ENCODE measurements at regions not wholly inside any gene's neighbourhood (a gene's known extent, or its start where the extent isn't known, plus 50 kb on each side); places are given as distances from the start of the nearest gene placed in this dataset.

GRCh38 chr9:113793558-113793957 is 82.6 kb upstream of the ZNF618 start:
- H3K27me3 ChIP-seq (replicated peaks in 1 of 4; ENCODE audit: control insufficient read depth in 3 of 4, extremely low read depth in 1 of 4, insufficient read depth in 3 of 4, low read length in 3 of 4): no peaks in the 10 kb centered on the region
- no peak overlapping the region for H2BK120ac ChIP-seq (replicated peaks; ENCODE audit: low read depth, low read length)
- H4K8ac ChIP-seq (ENCODE audit: extremely low read depth, insufficient read depth, low read length): no peak overlapping the region
- no peak overlapping the region for H3K18ac ChIP-seq (ENCODE audit: extremely low read depth, low read length)
- no peak overlapping the region for H3K23ac ChIP-seq (ENCODE audit: insufficient read length)
- H2BK15ac ChIP-seq (ENCODE audit: low read length): no peak overlapping the region; the same call in 1 of the 2 replicates
- FAIRE-seq (no peak), DNase-seq (ENCODE audit: low read depth in 1 of 2, low spot score in 2 of 2) (no peak)
- no peak overlapping the region for H3K9ac ChIP-seq (replicated peaks in 1 of 4; ENCODE audit: extremely low read depth in 1 of 4, low read depth in 3 of 4, low read length in 3 of 4)
- CTCF ChIA-PET (ENCODE audit: partially characterized antibody): interaction anchor here (0.5 to 1.3 kb wide), 5 partner anchors 7 to 148 kb away, joined by 3 to 4 read pairs (median 3); no protein-coding TSS in a partner anchor
- no peak overlapping the region for H3K4me3 ChIP-seq (ENCODE audit: extremely low read depth in 1 of 4, insufficient read depth in 2 of 4, low read depth in 3 of 4, low read length in 4 of 4)
- 89% methylated on average over 9 of the region's 9 CpGs; no CpG with 5 or more reads in 1 of the 2 experiments for WGBS, 2 experiments (ENCODE audit: extremely low coverage in 1 of 2, insufficient coverage in 1 of 2, insufficient read length in 1 of 2, insufficient replicate concordance in 2 of 2, low coverage in 1 of 2, low lambda C conversion rate in 2 of 2, missing lambda C conversion rate in 1 of 2)
- H3K36me3 ChIP-seq (ENCODE audit: control insufficient read depth in 2 of 4, insufficient read depth in 4 of 4, low read length in 3 of 4): no peaks in the 10 kb centered on the region
- H4K91ac ChIP-seq (replicated peaks; ENCODE audit: insufficient read length, low read length): no peak overlapping the region
- no peak overlapping the region for H4K5ac ChIP-seq (ENCODE audit: insufficient read length, low read depth, low read length)
- H3K4ac ChIP-seq (replicated peaks; ENCODE audit: insufficient read length, low read depth, low read length): no peak overlapping the region
- H2BK20ac ChIP-seq (ENCODE audit: low read length): no peak overlapping the region
- H3K4me1 ChIP-seq (replicated peaks in 1 of 4; ENCODE audit: control insufficient read depth in 3 of 4, insufficient read depth in 4 of 4, low read length in 3 of 4): peaks cover 0 to 4% (median 0%) of the 10 kb centered on the region in 4 experiments; a peak in 2 of 7 replicates
- no peaks in the 10 kb centered on the region for H3K79me1 ChIP-seq (ENCODE audit: low read depth, low read length)
- no peak overlapping the region for H2AFZ ChIP-seq (ENCODE audit: low read length)
- H3K56ac ChIP-seq (replicated peaks; ENCODE audit: insufficient read length, low read depth, low read length): no peak overlapping the region
- no peak overlapping the region for H3K14ac ChIP-seq (ENCODE audit: insufficient read length)
- no peaks in the 10 kb centered on the region for H4K20me1 ChIP-seq (replicated peaks in 1 of 2; ENCODE audit: control insufficient read depth in 1 of 2, insufficient read depth in 2 of 2, low read length in 2 of 2)
- peaks cover 1% of the 10 kb centered on the region; the same call in 1 of the 2 replicates for H3K23me2 ChIP-seq (ENCODE audit: low read depth, low read length)
- H3K79me2 ChIP-seq (ENCODE audit: control insufficient read depth in 1 of 2, insufficient read depth in 2 of 2, low read length in 2 of 2): no peaks in the 10 kb centered on the region
- no peak overlapping the region for H2AK5ac ChIP-seq (ENCODE audit: low read depth, low read length)
- POLR2A ChIA-PET (ENCODE audit: partially characterized antibody): no interaction called here
- no peak overlapping the region for H2BK12ac ChIP-seq (ENCODE audit: low read depth, low read length)
- H2BK5ac ChIP-seq (ENCODE audit: low read depth, low read length): no peak overlapping the region
- no peak overlapping the region for H3K4me2 ChIP-seq (ENCODE audit: insufficient read depth in 1 of 2, low read depth in 2 of 2, low read length in 2 of 2)
- H3K9me3 ChIP-seq (ENCODE audit: insufficient read depth in 2 of 2, low read depth in 1 of 2, low read length in 1 of 2): no peaks in the 10 kb centered on the region
- H3K27ac ChIP-seq (ENCODE audit: low read depth, low read length): no peak overlapping the region
- TF ChIP-seq MAFK (IDR thresholded peaks at IDR 0.05; ENCODE audit: low read depth, low read length) (no peak), JUN (IDR thresholded peaks at IDR 0.05; ENCODE audit: low read depth, low read length) (no peak), CBX8 (IDR thresholded peaks at IDR 0.05; ENCODE audit: borderline replicate concordance, low read depth, low read length) (no peak), ASH2L (IDR thresholded peaks at IDR 0.05; ENCODE audit: low read length) (no peak), EGR1 (IDR thresholded peaks at IDR 0.05; ENCODE audit: borderline replicate concordance, low read depth, low read length) (no peak), SP2 (IDR thresholded peaks at IDR 0.05; ENCODE audit: low read length) (no peak), TAF1 (IDR thresholded peaks at IDR 0.05; ENCODE audit: low read depth, low read length) (no peak), POLR2A (IDR thresholded peaks at IDR 0.05; ENCODE audit: control extremely low read depth in 1 of 2, low read depth in 2 of 2, low read length in 2 of 2) (no peak)
- TF ChIP-seq, protein P1, sequence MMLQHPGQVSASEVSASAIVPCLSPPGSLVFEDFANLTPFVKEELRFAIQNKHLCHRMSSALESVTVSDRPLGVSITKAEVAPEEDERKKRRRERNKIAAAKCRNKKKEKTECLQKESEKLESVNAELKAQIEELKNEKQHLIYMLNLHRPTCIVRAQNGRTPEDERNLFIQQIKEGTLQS (IDR thresholded peaks at IDR 0.05; ENCODE audit: insufficient read depth, low read depth, low read length): no peak
